ENCODE measurements at regions not wholly inside any gene's neighbourhood (a gene's known extent, or its start where the extent isn't known, plus 50 kb on each side); places are given as distances from the start of the nearest gene placed in this dataset.

DNA sequence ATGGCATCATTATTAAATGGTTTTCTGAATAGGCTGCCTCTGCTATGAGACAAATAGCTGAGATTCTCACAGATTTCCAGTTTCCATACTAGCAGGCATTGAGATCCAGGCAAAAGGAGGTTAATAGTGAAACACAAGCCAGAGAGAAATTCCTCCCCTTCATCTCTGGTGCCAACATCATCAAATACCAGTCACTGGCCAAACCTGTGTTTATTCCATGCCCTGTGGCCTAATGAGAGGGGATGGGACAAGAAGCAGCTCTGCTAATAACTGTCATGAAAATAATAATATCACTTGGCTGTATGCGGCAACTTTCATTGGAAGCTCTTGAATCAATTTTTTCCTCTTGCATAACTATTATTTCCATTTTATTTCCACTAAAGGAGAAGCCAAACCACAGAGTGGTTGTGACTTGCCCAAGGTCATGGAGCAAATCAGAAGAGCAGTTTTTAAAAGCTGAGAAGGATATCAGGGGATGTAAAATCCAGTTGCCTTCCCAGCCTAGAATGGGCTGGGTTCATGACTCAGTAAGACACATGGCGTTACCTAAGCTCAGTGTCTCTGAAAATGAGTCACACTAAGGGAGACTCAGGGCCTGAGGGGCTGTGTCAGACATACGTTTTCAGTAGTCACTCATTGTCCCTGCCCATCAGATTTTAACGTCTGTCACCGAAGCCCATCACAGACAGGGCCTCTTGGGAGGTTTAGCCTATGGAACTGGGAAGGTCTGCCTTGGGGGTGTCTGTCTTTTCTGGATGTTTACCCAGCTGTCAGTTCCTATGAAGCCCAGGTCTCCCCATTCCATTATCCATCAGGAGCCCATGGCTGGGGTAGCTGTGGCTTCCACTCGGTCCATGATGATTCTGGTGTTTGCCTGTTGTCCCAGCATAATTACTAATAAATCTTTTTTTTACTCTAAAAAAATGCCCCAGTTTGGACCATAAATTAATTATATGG lies 208.8 kb upstream of the EEA1 start:
- peak overlapping the region in 1 of 8 donors; percentile 6 for H3K4me3 ChIP-seq
- H3K9me3 ChIP-seq, result peaks cover 0 to 8% (median 0%) of the 10 kb centered on the region in 8 donors
- intact Hi-C loops (cut with DNase I; ENCODE audit: low total_unique reads), result no loop called here
- TF ChIP-seq POLR2AphosphoS5 (IDR thresholded peaks at IDR 0.05) (no peak), POLR2A (IDR thresholded peaks at IDR 0.05) (no peak)
- TF ChIP-seq, protein P1, sequence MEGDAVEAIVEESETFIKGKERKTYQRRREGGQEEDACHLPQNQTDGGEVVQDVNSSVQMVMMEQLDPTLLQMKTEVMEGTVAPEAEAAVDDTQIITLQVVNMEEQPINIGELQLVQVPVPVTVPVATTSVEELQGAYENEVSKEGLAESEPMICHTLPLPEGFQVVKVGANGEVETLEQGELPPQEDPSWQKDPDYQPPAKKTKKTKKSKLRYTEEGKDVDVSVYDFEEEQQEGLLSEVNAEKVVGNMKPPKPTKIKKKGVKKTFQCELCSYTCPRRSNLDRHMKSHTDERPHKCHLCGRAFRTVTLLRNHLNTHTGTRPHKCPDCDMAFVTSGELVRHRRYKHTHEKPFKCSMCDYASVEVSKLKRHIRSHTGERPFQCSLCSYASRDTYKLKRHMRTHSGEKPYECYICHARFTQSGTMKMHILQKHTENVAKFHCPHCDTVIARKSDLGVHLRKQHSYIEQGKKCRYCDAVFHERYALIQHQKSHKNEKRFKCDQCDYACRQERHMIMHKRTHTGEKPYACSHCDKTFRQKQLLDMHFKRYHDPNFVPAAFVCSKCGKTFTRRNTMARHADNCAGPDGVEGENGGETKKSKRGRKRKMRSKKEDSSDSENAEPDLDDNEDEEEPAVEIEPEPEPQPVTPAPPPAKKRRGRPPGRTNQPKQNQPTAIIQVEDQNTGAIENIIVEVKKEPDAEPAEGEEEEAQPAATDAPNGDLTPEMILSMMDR (IDR thresholded peaks at IDR 0.05 in 8 of 11, conservative IDR thresholded peaks at IDR 0.05 in 3 of 11), result no peak
- DNase-seq, result no peak
- peaks cover 0 to 63% (median 26%) of the 10 kb centered on the region in 6 donors for H3K4me1 ChIP-seq
- H3K36me3 ChIP-seq, result no peaks in the 10 kb centered on the region
- 65 to 91% (median 76%) methylated on average over 6 of the region's 6 CpGs for WGBS, 5 donors
- no peaks in the 10 kb centered on the region for H3K27me3 ChIP-seq (replicated peaks in 1 of 7)
- H3K27ac ChIP-seq, result peak overlapping the region in 7 of 8 donors; percentile 13 to 84 (median 83)

DNA sequence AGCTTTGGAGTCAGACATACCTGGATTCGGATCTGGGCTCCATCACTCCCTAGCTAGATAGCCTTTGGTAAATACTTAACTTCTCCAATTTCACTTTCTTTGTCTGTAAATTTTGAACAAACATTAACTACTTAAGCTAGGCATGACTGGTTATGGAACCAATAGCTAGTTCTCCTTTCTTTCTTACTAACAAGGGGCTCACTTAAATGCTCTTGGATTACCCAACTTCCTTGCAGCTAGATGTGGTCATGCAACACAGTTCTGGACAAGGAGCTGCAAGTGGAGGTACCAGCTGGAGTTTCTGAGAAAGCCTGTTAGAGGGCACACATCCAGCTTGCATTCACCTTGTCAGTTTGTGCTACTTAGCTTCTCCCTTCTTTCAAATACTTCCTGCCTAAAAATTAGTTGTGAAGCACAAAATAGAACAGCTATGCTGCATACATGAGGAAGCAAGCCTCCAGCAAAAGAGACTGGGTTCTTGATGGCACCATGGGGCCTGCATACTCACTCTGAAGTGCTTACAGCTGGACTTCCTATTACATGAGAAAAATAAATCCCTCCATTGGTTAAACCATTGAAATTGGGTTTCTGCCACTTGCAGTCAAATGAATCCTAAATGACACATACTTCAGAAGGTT lies 210.1 kb upstream of the EEA1 start:
- peaks cover 0 to 8% (median 0%) of the 10 kb centered on the region in 8 donors for H3K9me3 ChIP-seq
- peak overlapping the region in 1 of 8 donors; percentile 3 for H3K4me3 ChIP-seq
- intact Hi-C loops (cut with DNase I; ENCODE audit: low total_unique reads), result no loop called here
- no peaks in the 10 kb centered on the region for H3K36me3 ChIP-seq
- TF ChIP-seq POLR2AphosphoS5 (IDR thresholded peaks at IDR 0.05), result no peak
- TF ChIP-seq, protein P1 (IDR thresholded peaks at IDR 0.05 in 8 of 11, conservative IDR thresholded peaks at IDR 0.05 in 3 of 11), result no peak
- no peak for TF ChIP-seq POLR2A (IDR thresholded peaks at IDR 0.05)
- WGBS, 5 donors, result 53 to 77% (median 67%) methylated on average over 1 of the region's 1 CpG
- H3K4me1 ChIP-seq, result peaks cover 0 to 58% (median 26%) of the 10 kb centered on the region in 6 donors
- no peak for DNase-seq
- H3K27ac ChIP-seq, result peak overlapping the region in 7 of 8 donors; percentile 13 to 84 (median 83)
- no peaks in the 10 kb centered on the region for H3K27me3 ChIP-seq (replicated peaks in 1 of 7)

- DNase-seq, result no peak
- H3K36me3 ChIP-seq, result no peaks in the 10 kb centered on the region
- H3K27ac ChIP-seq, result no peak overlapping the region
- TF ChIP-seq, protein P1 (IDR thresholded peaks at IDR 0.05 in 8 of 11, conservative IDR thresholded peaks at IDR 0.05 in 3 of 11), result no peak
- TF ChIP-seq POLR2AphosphoS5 (IDR thresholded peaks at IDR 0.05), result no peak
- no peak for TF ChIP-seq POLR2A (IDR thresholded peaks at IDR 0.05)
- no peaks in the 10 kb centered on the region for H3K27me3 ChIP-seq (replicated peaks in 1 of 7)
- peaks cover 0 to 47% (median 22%) of the 10 kb centered on the region in 6 donors for H3K4me1 ChIP-seq
- intact Hi-C loops (cut with DNase I; ENCODE audit: low total_unique reads), result no loop called here
- peaks cover 0 to 8% (median 0%) of the 10 kb centered on the region in 8 donors for H3K9me3 ChIP-seq
- WGBS, 5 donors, result 94 to 100% (median 97%) methylated on average over 1 of the region's 1 CpG
- H3K4me3 ChIP-seq, result no peak overlapping the region
These were observed 211.2 kb upstream of the EEA1 start for GRCh38 chr12:93140325-93140724.

DNA sequence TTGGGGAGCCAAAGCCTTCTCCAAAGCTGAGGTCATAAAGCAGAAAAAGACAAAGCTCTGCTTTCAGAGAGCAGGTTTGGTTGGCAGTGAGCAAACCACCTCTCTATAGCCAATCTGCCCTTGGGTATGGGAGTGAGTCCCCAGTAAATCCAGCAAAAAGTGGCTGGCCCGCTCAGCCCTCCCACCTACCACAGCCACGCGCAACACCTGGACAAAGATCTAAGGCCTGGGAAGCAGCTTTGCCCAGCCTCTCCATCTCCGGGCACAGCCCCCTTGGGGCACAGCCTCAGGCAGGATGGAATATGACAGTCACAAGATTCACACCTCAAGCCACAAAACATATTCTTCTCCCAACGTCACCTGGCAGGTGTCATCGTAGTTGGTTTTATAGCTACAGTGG lies 211.7 kb upstream of the EEA1 start:
- Histone ChIP-seq H3K36me3 (no peaks in the 10 kb centered on the region), H3K27ac (no peak overlapping the region), H3K9me3 (peaks cover 0 to 8% (median 0%) of the 10 kb centered on the region in 8 donors), H3K27me3 (replicated peaks in 1 of 7) (no peaks in the 10 kb centered on the region), H3K4me1 (peaks cover 0 to 42% (median 19%) of the 10 kb centered on the region in 6 donors), H3K4me3 (no peak overlapping the region)
- DNase-seq, result no peak
- TF ChIP-seq POLR2AphosphoS5 (IDR thresholded peaks at IDR 0.05) (no peak), POLR2A (IDR thresholded peaks at IDR 0.05) (no peak)
- TF ChIP-seq, protein P1 (IDR thresholded peaks at IDR 0.05 in 8 of 11, conservative IDR thresholded peaks at IDR 0.05 in 3 of 11), result no peak
- 90 to 99% (median 95%) methylated on average over 6 of the region's 6 CpGs for WGBS, 5 donors
- intact Hi-C loops (cut with DNase I; ENCODE audit: low total_unique reads), result no loop called here

Measured in spleen (tissue), 11 donors.